NB4 (cell line): ENCODE measurements at regions not wholly inside any gene's neighbourhood (a gene's known extent, or its start where the extent isn't known, plus 50 kb on each side); places are given as distances from the start of the nearest gene placed in this dataset.

Experiments used
- CTCF ChIP-seq: IDR thresholded peaks from one replicate; pipeline ENCODE4 v1.5.1; 2012; ENCODE audit warnings: low read depth, low read length
- POLR2A ChIP-seq: IDR thresholded peaks from 2 replicates; pipeline ENCODE4 v1.6.1; 2011; ENCODE audit warnings: mild to moderate bottlenecking; ENCODE audit not compliant: insufficient read length; ENCODE audit errors: extremely low read depth

DNA sequence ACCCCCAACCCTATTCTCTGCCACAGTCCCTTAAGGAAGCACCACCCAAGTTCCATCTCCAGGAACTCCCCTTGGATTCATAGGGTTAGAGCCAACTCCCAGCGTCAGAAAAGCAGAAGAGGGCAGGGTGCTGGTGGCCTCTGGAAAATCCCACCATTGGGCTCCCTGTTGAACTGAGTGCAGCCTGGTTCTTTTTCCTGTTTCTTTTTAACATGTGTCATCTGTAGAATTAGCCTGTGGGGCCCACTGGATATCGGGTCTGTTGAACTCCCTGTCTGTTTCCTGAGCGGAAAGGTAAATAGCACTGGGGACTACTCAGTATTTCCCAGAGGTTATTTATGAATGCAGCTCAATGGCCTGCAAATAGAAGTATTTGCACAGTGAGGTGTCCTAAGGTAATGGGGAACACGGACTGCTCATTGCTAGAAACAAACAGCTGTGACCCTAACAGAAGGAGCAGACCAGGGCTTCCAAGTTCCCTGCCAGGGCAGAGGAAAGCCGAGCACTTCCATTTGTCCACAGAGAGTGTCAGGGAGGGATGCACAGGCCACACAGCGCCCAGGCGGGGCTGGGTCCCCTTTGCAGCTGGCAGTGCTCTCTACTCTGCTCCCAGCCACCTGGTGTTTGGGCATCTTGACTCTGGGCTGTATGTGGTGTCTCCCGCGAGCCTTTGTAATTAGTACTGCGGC is 102.6 kb downstream of the FHDC1 start:
- TF ChIP-seq CTCF, result no peak
- no peak for TF ChIP-seq POLR2A
